ENCODE measurements at regions not wholly inside any gene's neighbourhood (a gene's known extent, or its start where the extent isn't known, plus 50 kb on each side); places are given as distances from the start of the nearest gene placed in this dataset.
A peak's percentile ranks its signal among the peaks of the same experiment; 100 is the strongest.

GRCh38 chr6:4187480-4187879 lies 52.1 kb upstream of the ECI2 start:
- H3K79me2 ChIP-seq (ENCODE audit: control insufficient read depth, insufficient read depth, low read length): no peaks in the 10 kb centered on the region
- CTCF ChIA-PET (ENCODE audit: low intra/inter-chr PET ratio): no interaction called here
- no peak overlapping the region for H3K4me3 ChIP-seq
- intact Hi-C loops (cut with micrococcal nuclease) (no loop called here), in situ Hi-C loops (cut with MboI) (no loop called here)
- no peaks in the 10 kb centered on the region for H4K20me1 ChIP-seq (replicated peaks; ENCODE audit: control insufficient read depth, insufficient read depth, low read length)
- peaks cover 2 to 11% of the 10 kb centered on the region in 2 experiments; a peak in 3 of 5 replicates for H3K4me1 ChIP-seq (replicated peaks in 1 of 2; ENCODE audit: control insufficient read depth in 2 of 2, insufficient read depth in 2 of 2, low read length in 2 of 2)
- no peak overlapping the region for H3K4me2 ChIP-seq (ENCODE audit: insufficient read depth, low read length)
- H3K27ac ChIP-seq (ENCODE audit: extremely low read depth, low read depth, low read length): no peak overlapping the region
- peaks cover 0 to 17% of the 10 kb centered on the region in 2 experiments; a peak in 1 of 5 replicates for H3K27me3 ChIP-seq (ENCODE audit: control insufficient read depth in 2 of 2, insufficient read depth in 2 of 2, low read length in 2 of 2)
- FAIRE-seq: peak; percentile 15
- H3K9me3 ChIP-seq (replicated peaks; ENCODE audit: control insufficient read depth, insufficient read depth, low read depth, low read length): peaks cover 3% of the 10 kb centered on the region
- 4% methylated on average over 2 of the region's 2 CpGs for WGBS (ENCODE audit: insufficient coverage, low coverage, missing lambda C conversion rate)
- H3K36me3 ChIP-seq (ENCODE audit: control insufficient read depth, insufficient read depth, low read length): no peaks in the 10 kb centered on the region
- no peak overlapping the region for H3K9ac ChIP-seq (ENCODE audit: insufficient read depth in 1 of 2, low read depth in 2 of 2, low read length in 2 of 2)
- no peak for ATAC-seq
- peak overlapping the region; percentile 29; the same call in 1 of the 2 replicates for H2AFZ ChIP-seq (ENCODE audit: low read depth, low read length)
- POLR2A ChIA-PET: interaction anchor here (0.8 to 1.2 kb wide), 2 partner anchors 10 to 195 kb away, joined by 3 to 7 read pairs; no protein-coding TSS in a partner anchor
- no TSS peak for BruUV-seq (replicated peaks)
- no peaks in the 10 kb centered on the region for H3K9me1 ChIP-seq (ENCODE audit: control insufficient read depth, insufficient read depth, low read length)
- TF ChIP-seq ZKSCAN1 (IDR thresholded peaks at IDR 0.05; ENCODE audit: low read depth, low read length) (peak; percentile 86), MBD1 (CRISPR knock-in tag; IDR thresholded peaks at IDR 0.05) (no peak)
- no peak for DNase-seq (ENCODE audit: extremely low read depth in 1 of 4, low spot score in 3 of 4)

- peaks cover 0 to 17% of the 10 kb centered on the region in 2 experiments; a peak in 1 of 5 replicates for H3K27me3 ChIP-seq (ENCODE audit: control insufficient read depth in 2 of 2, insufficient read depth in 2 of 2, low read length in 2 of 2)
- no peaks in the 10 kb centered on the region for H3K36me3 ChIP-seq (ENCODE audit: control insufficient read depth, insufficient read depth, low read length)
- H3K4me3 ChIP-seq: no peak overlapping the region
- H3K9me3 ChIP-seq (replicated peaks; ENCODE audit: control insufficient read depth, insufficient read depth, low read depth, low read length): peaks cover 3% of the 10 kb centered on the region
- H2AFZ ChIP-seq (ENCODE audit: low read depth, low read length): no peak overlapping the region
- no peaks in the 10 kb centered on the region for H3K79me2 ChIP-seq (ENCODE audit: control insufficient read depth, insufficient read depth, low read length)
- ChIA-PET POLR2A (interaction anchor here (0.6 to 0.8 kb wide), 2 partner anchors 194 to 221 kb away, joined by 3 read pairs; no protein-coding TSS in a partner anchor), CTCF (ENCODE audit: low intra/inter-chr PET ratio) (no interaction called here)
- no peak overlapping the region for H3K4me2 ChIP-seq (ENCODE audit: insufficient read depth, low read length)
- no peak for DNase-seq (ENCODE audit: extremely low read depth in 1 of 4, low spot score in 3 of 4)
- no peak for FAIRE-seq
- H4K20me1 ChIP-seq (replicated peaks; ENCODE audit: control insufficient read depth, insufficient read depth, low read length): no peaks in the 10 kb centered on the region
- WGBS (ENCODE audit: insufficient coverage, low coverage, missing lambda C conversion rate): 38% methylated on average over 4 of the region's 4 CpGs
- no peak overlapping the region for H3K9ac ChIP-seq (ENCODE audit: insufficient read depth in 1 of 2, low read depth in 2 of 2, low read length in 2 of 2)
- TF ChIP-seq TCFL5 (CRISPR knock-in tag; conservative IDR thresholded peaks at IDR 0.05): no peak
- no peak for TF ChIP-seq ZNF324 (CRISPR knock-in tag; IDR thresholded peaks at IDR 0.05)
- TF ChIP-seq CREB3 (tag; conservative IDR thresholded peaks at IDR 0.05; ENCODE audit: low read depth): no peak
- TF ChIP-seq HIVEP1 (CRISPR knock-in tag; IDR thresholded peaks at IDR 0.05): no peak
- no peak for TF ChIP-seq OTX1 (CRISPR knock-in tag; IDR thresholded peaks at IDR 0.05)
- intact Hi-C loops (cut with micrococcal nuclease) (no loop called here), in situ Hi-C loops (cut with MboI) (no loop called here)
- ATAC-seq: no peak
- BruUV-seq (replicated peaks): no TSS peak
- no peaks in the 10 kb centered on the region for H3K9me1 ChIP-seq (ENCODE audit: control insufficient read depth, insufficient read depth, low read length)
- peaks cover 2 to 8% of the 10 kb centered on the region in 2 experiments; a peak in 3 of 5 replicates for H3K4me1 ChIP-seq (replicated peaks in 1 of 2; ENCODE audit: control insufficient read depth in 2 of 2, insufficient read depth in 2 of 2, low read length in 2 of 2)
- H3K27ac ChIP-seq (ENCODE audit: extremely low read depth, low read depth, low read length): no peak overlapping the region
These were observed 51.0 kb upstream of the ECI2 start for GRCh38 chr6:4186385-4186784.

Measured in K562 (cell line).